ENCODE measurements at regions not wholly inside any gene's neighbourhood (a gene's known extent, or its start where the extent isn't known, plus 50 kb on each side); places are given as distances from the start of the nearest gene placed in this dataset.
A peak's percentile ranks its signal among the peaks of the same experiment; 100 is the strongest.

DNA sequence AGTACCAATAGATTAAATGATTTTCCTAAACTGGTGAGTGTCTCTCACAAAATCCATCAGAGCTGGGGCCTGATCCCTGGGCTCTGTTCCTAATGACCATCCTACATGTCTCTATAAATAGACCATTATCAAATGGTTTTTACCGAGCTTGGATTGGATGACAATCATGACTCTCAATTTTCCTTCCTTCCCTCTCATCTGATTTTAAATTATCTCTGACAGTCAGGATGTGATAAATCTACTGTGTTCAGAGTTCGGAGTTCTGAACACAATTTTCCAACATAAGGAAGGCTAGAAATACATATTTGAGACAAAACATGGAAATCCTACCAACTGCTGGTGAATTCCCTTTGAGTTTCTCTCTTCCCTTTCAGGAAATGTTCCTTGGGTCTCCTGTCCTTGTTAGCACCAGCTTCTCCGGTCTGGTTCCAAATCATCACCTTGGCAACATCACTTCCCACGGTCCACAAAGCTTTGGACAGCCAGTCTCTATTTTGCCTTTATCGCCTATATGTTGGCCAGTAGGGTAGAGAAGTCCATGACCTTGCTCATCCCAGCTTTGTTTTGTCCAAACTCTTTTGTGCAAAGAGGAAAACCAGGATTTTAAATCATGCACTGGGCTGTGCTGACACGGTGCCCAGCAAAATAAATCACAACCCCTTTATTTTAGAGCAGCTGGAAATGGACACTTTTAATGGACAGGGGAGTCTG is 139.6 kb upstream of the ITGA6 start:
- Mint-ChIP-seq H3K9me3 (peaks cover 3% of the 10 kb centered on the region), H3K36me3 (ENCODE audit: insufficient read depth) (no peaks in the 10 kb centered on the region), H3K4me3 (no peak overlapping the region), H3K4me1 (ENCODE audit: low read depth) (peaks cover 20% of the 10 kb centered on the region), H3K27me3 (ENCODE audit: low read depth) (peaks cover 2% of the 10 kb centered on the region)
- ATAC-seq (no peak), DNase-seq (no peak)

DNA sequence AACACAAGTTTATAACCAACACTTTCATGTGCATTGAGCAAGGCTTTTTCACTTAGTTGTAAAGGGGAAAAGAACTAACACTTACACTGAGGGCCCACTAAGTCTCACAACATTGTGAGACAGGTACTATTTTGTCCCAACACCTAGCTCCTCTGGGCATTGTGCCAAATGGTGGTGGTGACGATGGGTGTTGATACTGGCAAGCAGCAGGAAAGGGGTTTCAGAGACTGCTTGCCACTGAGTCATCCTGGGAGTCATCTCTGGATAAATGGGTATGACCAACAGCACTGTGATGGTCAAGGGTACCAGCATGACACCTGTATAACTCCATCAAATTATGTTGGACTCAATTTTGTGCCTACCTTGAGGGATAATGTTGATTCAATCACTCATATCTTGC is 138.8 kb upstream of the ITGA6 start:
- peak in 1 of 2 donors; percentile 27 for ATAC-seq
- Mint-ChIP-seq H3K9me3 (peaks cover 3% of the 10 kb centered on the region), H3K27me3 (ENCODE audit: low read depth) (peaks cover 2% of the 10 kb centered on the region), H3K4me1 (ENCODE audit: low read depth) (peaks cover 20% of the 10 kb centered on the region), H3K4me3 (no peak overlapping the region), H3K36me3 (ENCODE audit: insufficient read depth) (no peaks in the 10 kb centered on the region)
- peak; percentile 29 for DNase-seq

DNA sequence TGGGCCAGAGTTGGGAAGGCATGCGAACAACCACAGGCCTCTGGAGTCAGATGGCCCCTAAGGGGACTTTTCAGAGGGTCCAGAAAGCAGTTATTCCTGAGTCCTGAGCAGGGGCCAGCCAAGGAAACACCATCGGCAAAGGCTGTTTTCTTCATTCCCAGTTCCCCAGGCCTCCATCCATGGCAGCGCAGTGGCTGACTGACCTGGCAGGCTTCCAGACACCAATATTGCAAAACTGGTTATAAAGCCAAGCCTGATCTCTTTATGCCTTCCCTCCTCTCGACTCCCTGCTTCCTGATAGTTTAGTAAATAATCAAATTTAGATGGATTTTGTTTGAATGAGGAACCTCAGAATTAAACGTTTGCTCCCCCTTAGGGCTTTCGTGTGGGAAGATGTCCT is 133.4 kb upstream of the ITGA6 start:
- H3K36me3 Mint-ChIP-seq (ENCODE audit: insufficient read depth): no peaks in the 10 kb centered on the region
- ATAC-seq (no peak), DNase-seq (no peak)
- H3K27me3 Mint-ChIP-seq (ENCODE audit: low read depth): peaks cover 5% of the 10 kb centered on the region
- H3K4me3 Mint-ChIP-seq: no peak overlapping the region
- H3K9me3 Mint-ChIP-seq: peaks cover 3% of the 10 kb centered on the region
- no peaks in the 10 kb centered on the region for H3K4me1 Mint-ChIP-seq (ENCODE audit: low read depth)

DNA sequence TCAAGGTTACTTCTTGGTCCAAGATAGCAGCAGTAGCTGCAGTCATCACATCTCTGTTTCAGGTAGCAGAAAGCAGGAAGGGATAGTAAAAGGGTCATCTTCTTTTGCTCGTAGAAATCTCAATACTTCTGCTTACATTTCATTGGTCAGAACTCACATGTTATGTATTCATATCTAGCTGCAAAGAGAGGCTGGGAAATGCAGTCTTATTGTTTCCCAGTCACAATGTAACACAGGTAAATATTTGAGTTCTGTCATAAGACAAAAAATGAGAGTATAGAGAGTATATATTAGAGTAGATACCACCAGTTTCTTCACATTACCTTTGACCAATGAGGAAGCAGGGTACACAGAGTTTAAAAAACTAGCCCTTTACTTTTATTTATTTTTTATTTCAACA is 132.4 kb upstream of the ITGA6 start:
- ATAC-seq (no peak), DNase-seq (no peak)
- H3K4me3 Mint-ChIP-seq: no peak overlapping the region
- no peaks in the 10 kb centered on the region for H3K4me1 Mint-ChIP-seq (ENCODE audit: low read depth)
- peaks cover 3% of the 10 kb centered on the region for H3K9me3 Mint-ChIP-seq
- peaks cover 5% of the 10 kb centered on the region for H3K27me3 Mint-ChIP-seq (ENCODE audit: low read depth)
- H3K36me3 Mint-ChIP-seq (ENCODE audit: insufficient read depth): no peaks in the 10 kb centered on the region

GRCh38 chr2:172295677-172296076 is 131.7 kb upstream of the ITGA6 start:
- Mint-ChIP-seq H3K4me1 (ENCODE audit: low read depth) (no peaks in the 10 kb centered on the region), H3K4me3 (no peak overlapping the region), H3K9me3 (peaks cover 3% of the 10 kb centered on the region), H3K27me3 (ENCODE audit: low read depth) (peaks cover 5% of the 10 kb centered on the region), H3K36me3 (ENCODE audit: insufficient read depth) (no peaks in the 10 kb centered on the region)
- DNase-seq (no peak), ATAC-seq (no peak)

DNA sequence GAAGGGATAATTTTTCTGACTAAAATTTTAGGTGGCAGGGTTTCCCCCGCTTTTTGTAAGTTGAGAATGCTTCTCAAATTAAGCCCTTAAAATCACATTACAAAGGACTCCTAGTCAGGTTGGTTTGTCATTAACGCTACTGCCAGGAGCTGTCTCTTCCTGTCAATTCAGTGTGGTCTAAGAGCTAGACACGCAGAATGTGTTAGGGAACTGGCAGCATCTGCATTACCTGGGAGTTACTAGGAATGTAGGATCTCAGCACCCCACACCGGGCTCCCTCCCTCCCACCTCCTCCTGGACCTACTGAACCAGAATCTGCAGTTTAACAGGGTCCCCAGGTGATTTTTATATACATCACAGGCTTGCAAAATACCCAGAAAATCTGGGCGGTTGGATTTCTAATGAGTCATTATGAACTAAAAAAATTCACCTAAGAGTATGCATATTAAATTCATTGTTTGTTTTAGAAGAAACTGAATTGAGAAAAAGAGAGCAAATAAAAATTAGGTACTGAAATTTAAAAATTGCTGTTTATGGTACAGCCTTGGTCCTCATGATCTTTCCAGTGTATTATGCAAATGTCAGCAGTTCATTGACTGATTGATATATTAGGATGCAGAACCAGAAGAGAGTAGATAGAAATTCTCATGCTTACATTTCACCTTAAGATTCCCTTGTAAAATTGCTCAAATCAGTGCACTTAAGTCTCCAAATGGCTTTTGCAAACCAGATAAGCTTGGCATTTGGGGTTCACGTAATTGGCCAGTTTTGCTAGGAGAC is 130.9 kb upstream of the ITGA6 start:
- Mint-ChIP-seq H3K4me3 (no peak overlapping the region), H3K36me3 (ENCODE audit: insufficient read depth) (no peaks in the 10 kb centered on the region), H3K9me3 (peaks cover 3% of the 10 kb centered on the region), H3K4me1 (ENCODE audit: low read depth) (no peaks in the 10 kb centered on the region), H3K27me3 (ENCODE audit: low read depth) (peaks cover 5% of the 10 kb centered on the region)
- DNase-seq: no peak
- no peak for ATAC-seq

DNA sequence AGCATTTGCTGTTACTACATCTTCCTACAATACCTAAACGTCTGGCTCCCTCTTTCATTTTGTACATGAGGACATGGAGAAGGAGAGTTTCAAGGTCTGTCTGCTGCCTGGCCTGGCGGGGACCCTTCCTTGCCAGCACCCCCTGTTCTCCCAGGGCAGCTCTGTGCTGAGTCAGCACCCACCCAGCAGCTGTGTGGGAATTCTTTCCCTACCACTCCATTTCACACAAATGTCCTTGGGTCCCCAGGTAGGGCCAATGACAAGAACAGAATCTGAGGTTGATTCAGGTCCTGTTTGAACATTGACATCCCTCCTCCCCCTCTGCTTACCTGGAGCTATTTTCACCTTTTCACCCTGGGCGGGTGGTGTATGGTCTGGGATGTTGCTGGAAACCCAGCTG is 129.9 kb upstream of the ITGA6 start:
- Mint-ChIP-seq H3K36me3 (ENCODE audit: insufficient read depth) (no peaks in the 10 kb centered on the region), H3K9me3 (no peaks in the 10 kb centered on the region), H3K4me1 (ENCODE audit: low read depth) (no peaks in the 10 kb centered on the region), H3K4me3 (no peak overlapping the region), H3K27me3 (ENCODE audit: low read depth) (peaks cover 5% of the 10 kb centered on the region)
- ATAC-seq (no peak), DNase-seq (no peak)

- peaks cover 5% of the 10 kb centered on the region for H3K27me3 Mint-ChIP-seq (ENCODE audit: low read depth)
- no peak for ATAC-seq
- no peaks in the 10 kb centered on the region for H3K4me1 Mint-ChIP-seq (ENCODE audit: low read depth)
- no peak for DNase-seq
- no peak overlapping the region for H3K4me3 Mint-ChIP-seq
- H3K36me3 Mint-ChIP-seq (ENCODE audit: insufficient read depth): no peaks in the 10 kb centered on the region
- H3K9me3 Mint-ChIP-seq: no peaks in the 10 kb centered on the region
Measured at GRCh38 chr2:172297950-172298349, 129.4 kb upstream of the ITGA6 start.

DNA sequence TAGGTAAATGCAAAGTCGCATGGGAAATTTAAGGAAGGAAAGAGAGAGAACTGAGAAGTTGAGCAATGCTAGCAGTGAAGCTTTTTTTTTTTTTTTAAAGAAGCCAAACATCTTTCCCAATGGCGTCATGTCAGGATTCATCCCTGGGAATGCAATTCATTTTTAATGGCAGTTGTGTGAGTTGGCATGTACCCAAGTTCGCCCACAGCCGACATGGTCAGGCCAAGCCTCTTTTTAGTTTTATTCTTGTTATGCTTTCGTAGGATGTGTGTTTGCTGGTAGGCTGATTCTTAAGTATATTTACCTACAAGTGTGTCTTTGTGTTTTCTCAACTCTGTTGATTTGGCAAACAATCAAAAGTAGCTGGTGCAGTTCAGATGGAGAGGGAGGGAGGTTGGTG is 127.6 kb upstream of the ITGA6 start:
- Mint-ChIP-seq H3K36me3 (ENCODE audit: insufficient read depth) (no peaks in the 10 kb centered on the region), H3K4me1 (ENCODE audit: low read depth) (no peaks in the 10 kb centered on the region), H3K9me3 (no peaks in the 10 kb centered on the region), H3K4me3 (no peak overlapping the region), H3K27me3 (ENCODE audit: low read depth) (peaks cover 9% of the 10 kb centered on the region)
- no peak for ATAC-seq
- no peak for DNase-seq

- ATAC-seq: no peak
- no peaks in the 10 kb centered on the region for H3K36me3 Mint-ChIP-seq (ENCODE audit: insufficient read depth)
- H3K9me3 Mint-ChIP-seq: no peaks in the 10 kb centered on the region
Measured at GRCh38 chr2:172300851-172301250, 126.5 kb upstream of the ITGA6 start.

GRCh38 chr2:172305066-172305465 is 122.3 kb upstream of the ITGA6 start:
- no peaks in the 10 kb centered on the region for H3K9me3 Mint-ChIP-seq
- H3K4me3 Mint-ChIP-seq: no peak overlapping the region

More at GRCh38 chr2:172300851-172301250, 126.5 kb upstream of the ITGA6 start:
- DNase-seq: no peak
- Mint-ChIP-seq H3K4me3 (no peak overlapping the region), H3K27me3 (ENCODE audit: low read depth) (peaks cover 9% of the 10 kb centered on the region), H3K4me1 (ENCODE audit: low read depth) (no peaks in the 10 kb centered on the region)

DNA sequence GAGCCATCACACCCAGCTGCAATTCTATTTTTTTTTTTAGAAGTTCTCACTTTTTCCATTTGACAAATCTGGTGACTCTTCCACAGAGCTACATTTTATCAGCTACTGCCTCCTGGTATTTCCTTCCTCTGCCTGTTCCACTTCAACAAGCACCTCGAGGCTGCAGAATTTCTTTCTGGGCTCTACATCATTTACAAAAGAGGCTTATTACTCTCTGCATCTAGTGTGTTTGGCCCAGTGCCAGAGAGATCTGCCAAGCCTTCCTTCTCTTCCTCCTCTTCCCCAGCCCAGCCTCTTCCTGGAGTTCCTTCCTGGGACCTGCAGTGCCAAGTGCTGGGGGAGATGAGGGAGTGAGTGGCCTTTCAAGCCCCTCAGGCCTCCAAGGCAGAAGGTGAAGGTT is 119.6 kb upstream of the ITGA6 start:
- Mint-ChIP-seq H3K27me3 (ENCODE audit: low read depth) (peaks cover 6% of the 10 kb centered on the region), H3K9me3 (no peaks in the 10 kb centered on the region), H3K4me1 (ENCODE audit: low read depth) (no peaks in the 10 kb centered on the region), H3K4me3 (no peak overlapping the region), H3K36me3 (ENCODE audit: insufficient read depth) (no peaks in the 10 kb centered on the region)
- ATAC-seq (no peak), DNase-seq (no peak)

More at GRCh38 chr2:172305066-172305465, 122.3 kb upstream of the ITGA6 start:
- ATAC-seq: no peak
- H3K27me3 Mint-ChIP-seq (ENCODE audit: low read depth): peaks cover 5% of the 10 kb centered on the region
- H3K4me1 Mint-ChIP-seq (ENCODE audit: low read depth): no peaks in the 10 kb centered on the region
- no peak for DNase-seq
- no peaks in the 10 kb centered on the region for H3K36me3 Mint-ChIP-seq (ENCODE audit: insufficient read depth)

GRCh38 chr2:172308253-172308935 is 119.0 kb upstream of the ITGA6 start:
- Mint-ChIP-seq H3K4me1 (ENCODE audit: low read depth) (no peaks in the 10 kb centered on the region), H3K4me3 (no peak overlapping the region), H3K9me3 (no peaks in the 10 kb centered on the region), H3K36me3 (ENCODE audit: insufficient read depth) (no peaks in the 10 kb centered on the region), H3K27me3 (ENCODE audit: low read depth) (peaks cover 6% of the 10 kb centered on the region)
- DNase-seq: no peak
- no peak for ATAC-seq

GRCh38 chr2:172311921-172312345 is 115.5 kb upstream of the ITGA6 start:
- Mint-ChIP-seq H3K9me3 (no peaks in the 10 kb centered on the region), H3K4me3 (no peak overlapping the region), H3K36me3 (ENCODE audit: insufficient read depth) (no peaks in the 10 kb centered on the region), H3K4me1 (ENCODE audit: low read depth) (no peaks in the 10 kb centered on the region), H3K27me3 (ENCODE audit: low read depth) (peaks cover 1% of the 10 kb centered on the region)
- DNase-seq (no peak), ATAC-seq (no peak)
